GM19397 (cell line): ENCODE measurements at regions not wholly inside any gene's neighbourhood (a gene's known extent, or its start where the extent isn't known, plus 50 kb on each side); places are given as distances from the start of the nearest gene placed in this dataset.
"Not testable (repeated sequence)": the region's sequence is repeated elsewhere in the genome, so short reads cannot be mapped to it uniquely, and the experiment has no call there.

ENCODE experiments used
- ATAC-seq: cut with Tn5 transposase; IDR thresholded peaks from one replicate; pipeline ENCODE4 v1.9.1; 2021; ENCODE audit warnings: mild to moderate bottlenecking, moderate library complexity; ENCODE audit not compliant: unreplicated experiment

DNA sequence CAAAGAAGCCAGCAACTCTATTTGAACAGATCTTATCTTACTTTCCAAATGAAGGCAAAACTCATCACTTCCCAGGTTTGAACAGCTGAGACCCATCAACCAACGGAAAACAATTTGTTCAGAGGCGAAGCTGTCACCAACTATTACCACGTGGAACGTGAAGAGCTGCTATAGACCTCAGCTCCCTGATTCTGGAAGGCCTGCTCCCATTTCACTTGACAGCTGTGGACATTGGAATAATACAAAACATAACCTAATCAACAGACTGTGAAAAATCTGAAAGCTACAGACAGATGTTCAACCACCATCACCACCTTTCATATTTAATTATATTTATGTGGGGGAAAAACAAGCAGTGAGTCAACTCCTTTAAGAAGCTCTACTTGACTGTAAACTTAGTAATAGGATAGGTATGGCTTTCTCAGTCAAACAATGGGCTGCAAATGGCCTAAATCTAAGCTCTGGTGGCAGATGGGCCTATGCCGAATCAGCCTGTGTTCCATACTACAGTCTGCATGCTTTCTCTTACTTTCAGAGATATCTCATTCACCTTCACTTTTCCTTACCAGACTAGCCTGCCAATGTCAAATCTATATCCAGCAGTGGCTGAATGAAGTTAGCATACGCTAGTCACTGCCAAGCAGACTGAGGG, 896.4 kb downstream of the TDRD15 start:
- no peak for ATAC-seq

GRCh38 chr2:22027345-22028005, 903.7 kb downstream of the TDRD15 start:
- ATAC-seq, result no peak

- ATAC-seq, result no peak
Measured at GRCh38 chr2:22035361-22035830, 911.6 kb downstream of the TDRD15 start.

- no peak for ATAC-seq
Measured at GRCh38 chr2:22037274-22037673, 913.5 kb downstream of the TDRD15 start.

DNA sequence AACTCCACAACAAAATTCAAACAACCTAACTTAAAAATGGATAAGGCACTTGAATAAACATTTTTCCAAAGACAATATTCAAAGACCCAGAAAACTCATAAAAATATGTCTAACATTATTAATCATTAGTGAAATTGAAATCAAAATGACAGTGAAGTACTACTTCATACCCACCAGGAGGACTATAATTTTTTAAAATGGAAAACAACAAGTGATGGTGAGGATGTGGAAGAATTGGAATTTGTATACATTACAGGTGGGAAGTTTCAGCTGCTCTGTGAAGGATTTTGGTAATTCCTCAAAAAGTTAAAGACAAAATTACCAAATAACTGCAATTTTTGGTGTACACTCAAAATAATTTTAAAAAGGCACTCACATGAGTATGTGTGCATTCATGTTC, 920.0 kb downstream of the TDRD15 start:
- no peak for ATAC-seq

DNA sequence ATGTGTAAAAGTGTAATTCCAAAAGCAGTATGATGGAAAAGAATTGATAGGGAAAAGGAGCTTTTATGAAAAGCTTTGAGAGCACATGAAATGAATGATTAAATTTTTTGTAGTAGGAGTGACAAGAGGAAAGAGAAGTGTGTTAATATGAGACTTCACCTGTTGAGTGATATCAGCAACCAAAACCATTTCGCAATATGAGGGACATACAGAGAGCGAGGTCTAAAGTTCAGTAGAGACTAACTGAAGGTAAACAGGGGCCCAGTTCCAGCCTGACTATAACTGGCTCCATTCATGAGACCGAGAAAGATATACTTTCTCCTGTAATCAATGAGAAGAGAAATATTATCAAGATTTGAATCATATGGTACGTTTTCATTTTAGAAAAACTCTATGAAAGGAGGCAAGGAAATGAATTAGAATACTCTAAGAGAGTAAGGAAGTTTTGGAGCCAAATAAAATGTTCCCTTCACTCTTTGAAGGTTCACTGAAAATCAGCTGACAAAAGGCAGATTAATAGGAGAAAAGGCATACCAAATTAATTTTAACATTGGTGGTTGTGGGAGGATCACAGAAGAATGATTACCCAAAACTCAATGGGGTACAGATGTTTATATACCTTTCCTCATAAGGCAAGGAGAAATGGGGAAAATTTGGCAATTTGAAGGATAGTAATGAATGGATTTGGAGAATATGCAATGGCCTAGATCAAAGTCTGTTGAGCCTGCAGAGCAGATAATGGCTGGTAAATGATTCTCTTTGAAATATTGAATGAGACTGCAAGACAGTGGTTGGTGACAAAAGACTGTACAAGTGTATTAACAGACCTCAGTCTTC, 932.2 kb downstream of the TDRD15 start:
- ATAC-seq, result no peak

GRCh38 chr2:22056621-22057132, 932.9 kb downstream of the TDRD15 start:
- ATAC-seq, result no peak

- ATAC-seq, result no peak
Measured at GRCh38 chr2:22062679-22063078, 938.9 kb downstream of the TDRD15 start.

DNA sequence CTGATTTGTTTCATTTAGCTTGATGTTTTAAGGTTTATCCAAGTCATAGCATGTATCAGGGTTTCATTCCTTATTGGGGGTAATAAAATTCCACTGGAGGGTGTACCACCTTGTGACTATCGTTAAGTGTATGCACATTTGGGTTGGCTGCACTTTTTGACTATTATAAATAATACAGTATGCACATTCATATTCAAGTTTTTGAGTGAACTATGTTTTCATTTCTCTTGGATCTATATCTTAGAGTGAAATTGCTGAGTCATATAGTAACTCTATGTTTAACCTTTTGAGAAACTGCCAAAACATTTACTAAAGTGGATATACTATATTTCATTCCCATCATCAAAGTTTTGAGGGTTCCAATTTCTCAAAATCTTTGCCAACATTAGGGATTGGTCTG, 952.7 kb downstream of the TDRD15 start:
- ATAC-seq, result no peak

GRCh38 chr2:22078701-22079100, 954.9 kb downstream of the TDRD15 start:
- ATAC-seq, result no peak

- ATAC-seq, result no peak
Measured at GRCh38 chr2:22079583-22079982, 955.8 kb downstream of the TDRD15 start.

DNA sequence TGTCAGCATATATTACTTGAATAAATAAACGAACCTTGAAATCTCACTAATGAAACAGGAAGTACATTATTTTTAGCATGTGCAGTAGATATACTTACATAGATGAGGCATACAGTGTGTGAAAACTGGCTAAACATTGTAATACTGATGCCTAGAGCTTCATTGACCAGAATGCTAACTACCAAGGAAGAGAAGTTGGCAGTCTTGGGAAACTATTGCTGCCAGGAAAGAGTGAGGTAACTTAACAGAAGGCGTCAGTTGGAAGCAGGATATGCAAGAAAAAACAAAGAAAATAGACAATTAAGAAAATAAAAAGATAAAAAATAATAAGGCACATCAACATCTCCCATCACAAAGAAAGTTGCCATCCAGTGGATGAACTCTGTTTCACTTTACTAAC, 963.0 kb downstream of the TDRD15 start:
- ATAC-seq, result no peak

- not testable (repeated sequence) for ATAC-seq
Measured at GRCh38 chr2:22103617-22104016, 979.8 kb downstream of the TDRD15 start.

DNA sequence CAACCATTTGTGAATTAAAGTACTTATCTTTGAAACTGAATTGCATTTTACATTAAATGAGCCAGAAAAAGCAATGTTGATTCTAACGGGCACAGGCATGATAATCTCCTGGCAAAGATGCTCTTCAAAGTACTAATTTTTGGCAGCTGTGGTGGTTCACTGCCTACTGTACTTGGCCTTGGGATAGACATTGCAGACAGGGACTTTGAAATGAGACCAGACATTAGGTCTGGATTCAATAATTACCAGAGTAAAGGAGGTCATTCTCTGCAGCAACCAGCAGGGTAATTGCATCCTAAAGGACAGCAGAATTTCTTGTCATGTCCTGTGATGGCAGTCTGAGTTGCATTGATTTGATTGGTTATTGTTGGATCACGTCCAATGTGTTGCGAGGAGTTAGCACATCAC, 986.5 kb downstream of the TDRD15 start:
- ATAC-seq, result no peak

DNA sequence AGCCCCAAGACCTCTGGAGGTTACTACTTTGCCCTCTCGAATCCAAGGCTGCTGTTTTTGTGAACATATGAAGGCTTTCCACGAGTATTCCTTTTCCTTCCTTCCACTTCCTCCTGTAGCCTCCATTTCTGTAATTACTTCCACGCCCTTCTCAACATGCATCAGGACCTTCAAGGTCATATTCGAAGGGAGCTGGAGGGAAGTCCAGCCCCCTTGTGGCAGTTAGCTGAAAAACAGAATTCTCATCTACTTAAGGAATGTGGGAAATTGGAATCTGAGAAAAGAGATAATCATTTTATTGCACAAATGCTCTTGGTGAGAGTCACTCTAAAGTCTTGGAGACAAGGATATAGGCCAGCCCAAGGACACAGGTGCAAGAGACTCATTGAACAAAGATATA, 1000.2 kb downstream of the TDRD15 start:
- ATAC-seq, result no peak

DNA sequence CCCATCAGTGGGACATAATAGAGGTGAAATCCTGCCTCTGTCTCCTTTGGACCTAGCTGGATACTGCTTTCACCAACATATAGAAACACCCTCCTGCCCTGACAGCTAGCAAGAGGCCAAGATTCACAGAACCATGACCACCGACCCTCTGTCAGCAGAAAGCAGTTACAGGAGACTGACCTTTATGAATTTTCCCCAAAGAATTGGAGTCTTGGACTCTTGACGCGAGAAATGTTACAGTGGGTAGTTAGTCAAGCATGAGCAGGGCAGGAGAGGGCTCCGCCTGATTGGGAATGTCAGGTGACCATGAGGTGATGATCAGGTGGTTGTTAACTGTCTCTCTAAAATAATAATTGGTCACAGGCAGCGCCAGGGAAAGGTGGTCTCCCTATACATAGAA, 1002.3 kb downstream of the TDRD15 start:
- ATAC-seq, result no peak

DNA sequence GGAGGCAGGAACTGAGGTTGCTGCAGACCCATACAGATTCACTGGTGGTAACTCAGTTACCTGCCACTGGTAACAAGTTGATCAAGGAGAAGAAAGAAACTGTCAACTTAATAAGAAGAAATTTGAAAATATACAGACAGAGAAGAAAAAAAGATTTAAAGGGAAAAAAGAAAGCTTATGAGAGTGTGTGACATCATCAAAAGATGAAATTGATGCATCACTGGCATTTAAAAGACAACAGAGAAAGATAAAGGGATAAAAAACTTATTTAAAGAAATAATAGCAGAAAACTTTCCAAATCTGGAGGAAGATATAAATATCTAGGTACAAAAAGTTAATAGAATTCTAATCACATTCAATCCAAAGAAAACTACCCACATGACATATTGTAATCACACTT, 1003.2 kb downstream of the TDRD15 start:
- ATAC-seq, result no peak

DNA sequence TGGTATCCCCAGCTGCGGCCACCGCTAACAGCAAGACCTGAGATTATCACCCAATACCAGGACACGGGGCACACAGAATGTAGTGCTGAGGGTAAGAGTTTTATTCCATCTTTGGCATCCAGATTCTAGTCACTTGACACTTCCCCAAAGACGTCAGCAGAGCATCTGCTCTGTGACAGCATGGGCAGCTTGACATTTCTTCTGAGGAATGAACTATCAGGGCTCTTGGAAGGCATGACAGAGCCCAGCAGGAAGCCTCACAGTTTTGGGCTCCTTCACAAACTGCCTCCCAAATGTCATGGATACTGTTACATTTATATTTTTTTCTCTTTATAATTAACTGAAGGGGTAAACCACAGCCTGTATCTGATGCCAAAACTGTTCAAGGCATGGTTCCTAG, 1010.7 kb downstream of the TDRD15 start:
- no peak for ATAC-seq

DNA sequence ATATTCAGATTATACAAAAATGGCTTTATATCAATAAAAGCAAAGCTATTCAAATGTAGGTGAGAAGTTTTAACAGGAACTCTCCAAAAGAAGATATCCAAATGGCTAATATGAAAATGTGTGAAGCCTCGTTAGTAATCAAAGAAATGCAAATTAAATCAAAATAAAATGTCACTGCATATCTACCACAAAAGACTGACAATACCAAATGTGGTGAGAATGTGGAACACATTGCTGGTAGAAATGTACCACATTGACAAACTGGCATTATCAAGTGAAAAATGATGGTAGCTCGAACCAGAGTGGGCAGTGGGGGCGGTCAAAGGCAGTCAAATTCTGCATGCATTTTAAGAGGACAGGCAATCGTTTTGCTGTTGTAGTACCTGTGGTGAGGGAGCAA, 1012.7 kb downstream of the TDRD15 start:
- ATAC-seq, result no peak

GRCh38 chr2:22143840-22144239, 1020.1 kb downstream of the TDRD15 start:
- ATAC-seq, result no peak

DNA sequence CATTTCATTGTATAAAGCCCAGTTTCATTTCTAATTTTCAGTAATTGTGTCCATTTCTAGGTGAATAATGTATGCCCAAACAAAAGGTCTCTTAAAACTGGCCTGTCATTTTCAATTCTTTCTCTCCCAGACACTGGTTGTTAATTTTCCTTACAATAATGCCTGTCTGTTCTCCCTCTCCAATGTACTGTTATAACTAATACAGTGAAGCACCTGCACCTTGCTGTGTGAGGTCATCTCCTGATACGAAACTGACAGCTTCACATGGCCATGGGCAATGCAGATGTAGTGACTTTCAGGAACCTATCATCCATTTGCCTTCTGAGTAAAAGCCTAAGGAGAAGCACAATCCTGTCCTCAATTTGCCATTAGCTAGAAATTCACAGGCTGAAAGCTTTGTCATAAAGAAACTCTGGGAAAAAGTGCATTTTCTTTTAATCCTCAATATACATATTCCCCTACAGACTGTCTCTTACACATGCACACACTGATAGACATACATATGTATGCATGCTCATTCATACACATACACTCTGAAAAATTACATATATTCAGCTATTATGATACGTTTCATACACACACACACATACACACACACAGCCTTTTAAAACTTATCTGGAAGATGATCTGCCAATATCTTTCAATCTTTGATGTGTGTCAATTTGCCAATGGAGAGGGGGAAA, 1030.3 kb downstream of the TDRD15 start:
- no peak for ATAC-seq
